ENCODE measurements at regions not wholly inside any gene's neighbourhood (a gene's known extent, or its start where the extent isn't known, plus 50 kb on each side); places are given as distances from the start of the nearest gene placed in this dataset.

GRCh38 chr3:74115906-74116305 is 491.2 kb upstream of the PDZRN3 start (continued):
- TF ChIP-seq POLR2AphosphoS2 (IDR thresholded peaks at IDR 0.05; ENCODE audit: low read depth, low read length) (no peak), IKZF1 (conservative IDR thresholded peaks at IDR 0.05) (no peak), USF1 (IDR thresholded peaks at IDR 0.05; ENCODE audit: borderline replicate concordance, extremely low read length, insufficient read depth, low read depth, low read length) (no peak), CREM (IDR thresholded peaks at IDR 0.05; ENCODE audit: low read depth) (no peak), EZH2 (IDR thresholded peaks at IDR 0.05; ENCODE audit: borderline replicate concordance, control insufficient read depth, low read depth, low read length) (no peak), NRF1 (conservative IDR thresholded peaks at IDR 0.05; ENCODE audit: low read depth, low read length) (no peak), BCL11A (IDR thresholded peaks at IDR 0.05; ENCODE audit: low read depth, low read length) (no peak), STAT1 (conservative IDR thresholded peaks at IDR 0.05) (no peak), USF2 (IDR thresholded peaks at IDR 0.05; ENCODE audit: borderline replicate concordance, low read depth, low read length) (no peak)

- POLR2A ChIA-PET, result no interaction called here
- WGBS (ENCODE audit: insufficient coverage, insufficient replicate concordance, low lambda C conversion rate, missing lambda C conversion rate), result 0% methylated on average over 2 of the region's 2 CpGs
- TF ChIP-seq ZBTB11 (CRISPR knock-in tag; IDR thresholded peaks at IDR 0.05) (no peak), CBX5 (IDR thresholded peaks at IDR 0.05; ENCODE audit: low read depth) (no peak), NKRF (conservative IDR thresholded peaks at IDR 0.05) (no peak), USF2 (IDR thresholded peaks at IDR 0.05; ENCODE audit: borderline replicate concordance, low read depth, low read length) (no peak), ETV6 (conservative IDR thresholded peaks at IDR 0.05 in 1 of 2, IDR thresholded peaks at IDR 0.05 in 1 of 2; ENCODE audit: borderline replicate concordance in 1 of 2, low read depth in 1 of 2) (no peak), FOXK2 (IDR thresholded peaks at IDR 0.05) (no peak), RCOR1 (conservative IDR thresholded peaks at IDR 0.05; ENCODE audit: low read depth, low read length) (no peak), CBX3 (IDR thresholded peaks at IDR 0.05; ENCODE audit: borderline replicate concordance, low read depth) (no peak)
These were observed 482.7 kb upstream of the PDZRN3 start for GRCh38 chr3:74107451-74107850.

More at GRCh38 chr3:74107451-74107850, 482.7 kb upstream of the PDZRN3 start:
- Histone ChIP-seq H3K79me2 (ENCODE audit: control insufficient read depth, insufficient read depth, low read length) (no peaks in the 10 kb centered on the region), H3K9ac (ENCODE audit: control insufficient read depth, insufficient read depth, low read length) (no peak overlapping the region), H3K27ac (ENCODE audit: control insufficient read depth, insufficient read depth) (no peak overlapping the region), H3K4me2 (ENCODE audit: control insufficient read depth, insufficient read depth) (no peak overlapping the region), H3K36me3 (ENCODE audit: control insufficient read depth in 2 of 2, insufficient read depth in 2 of 2, low read length in 1 of 2) (no peaks in the 10 kb centered on the region), H3K27me3 (replicated peaks in 1 of 2; ENCODE audit: control insufficient read depth in 2 of 2, insufficient read depth in 2 of 2, low read length in 1 of 2) (no peaks in the 10 kb centered on the region), H3K9me3 (replicated peaks; ENCODE audit: control insufficient read depth, insufficient read depth, low read length) (no peaks in the 10 kb centered on the region), H2AFZ (ENCODE audit: control insufficient read depth, low read depth, low read length) (no peak overlapping the region), H3K4me1 (ENCODE audit: control insufficient read depth, insufficient read depth, low read length) (no peaks in the 10 kb centered on the region), H4K20me1 (ENCODE audit: control insufficient read depth, insufficient read depth) (no peaks in the 10 kb centered on the region), H3K4me3 (no peak overlapping the region)
- no peak for ATAC-seq
- in situ Hi-C loops (cut with MboI), result no loop called here
- ChIA-PET RAD21 (ENCODE audit: unreplicated experiment) (no interaction called here), CTCF (no interaction called here), SMC1A (ENCODE audit: uncharacterized antibody, unreplicated experiment) (no interaction called here)
- FAIRE-seq, result no peak
- no peak for DNase-seq (ENCODE audit: low read depth, low spot score)
- no TSS peak for BruUV-seq (replicated peaks)
- intact Hi-C loops (cut with micrococcal nuclease; ENCODE audit: unreplicated experiment), result no loop called here

Data from GM12878 (cell line).